HG02840 (cell line): ENCODE measurements at regions not wholly inside any gene's neighbourhood (a gene's known extent, or its start where the extent isn't known, plus 50 kb on each side); places are given as distances from the start of the nearest gene placed in this dataset.

ENCODE experiments used
- ATAC-seq: cut with Tn5 transposase; IDR thresholded peaks from one replicate; pipeline ENCODE4 v1.9.1; 2021; ENCODE audit warnings: mild to moderate bottlenecking, moderate library complexity, moderate number of reproducible peaks; ENCODE audit not compliant: unreplicated experiment, low FRiP score

DNA sequence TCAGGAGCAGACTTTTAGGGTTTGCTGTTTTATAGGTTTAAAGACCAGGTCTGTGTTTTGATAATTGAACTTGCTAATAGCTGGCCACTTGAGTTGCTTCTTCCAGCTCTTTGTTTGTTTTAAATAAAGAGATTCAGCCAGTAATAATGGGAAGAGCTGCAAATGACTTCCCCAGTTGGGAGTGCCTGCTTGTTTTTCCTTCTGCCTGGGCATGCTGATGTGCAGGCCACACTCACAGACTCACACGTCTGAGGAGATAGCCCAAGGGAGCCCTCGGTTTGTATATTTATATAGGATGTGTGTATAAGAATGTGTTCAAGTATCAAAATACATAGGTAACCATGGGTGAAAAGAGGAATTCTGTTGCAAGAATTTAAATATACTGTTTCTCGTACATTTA lies 78.2 kb upstream of the BOC start:
- ATAC-seq = no peak

GRCh38 chr3:113136071-113136470 lies 75.3 kb upstream of the BOC start:
- no peak for ATAC-seq

GRCh38 chr3:113136544-113136943 lies 74.8 kb upstream of the BOC start:
- no peak for ATAC-seq

GRCh38 chr3:113138839-113139743 lies 72.3 kb upstream of the BOC start:
- no peak for ATAC-seq

DNA sequence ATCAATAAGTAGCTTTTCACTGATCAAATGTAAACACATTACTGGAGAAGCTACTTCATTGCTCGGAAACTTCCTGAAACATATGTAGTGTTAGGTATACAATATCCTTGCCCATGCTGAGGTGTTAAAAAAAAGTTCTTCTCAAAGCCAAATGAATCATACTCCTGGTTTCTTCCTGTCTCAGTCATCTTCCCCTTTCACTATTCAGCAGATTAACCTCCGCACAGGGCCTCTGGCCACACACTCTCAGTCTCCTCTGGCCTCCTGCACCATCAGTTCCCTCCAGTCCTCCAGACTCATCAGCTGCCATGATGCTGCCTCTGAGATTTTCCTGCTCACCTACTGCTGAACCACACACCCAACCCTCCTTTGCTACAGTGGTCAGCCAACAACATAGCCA lies 70.5 kb upstream of the BOC start:
- no peak for ATAC-seq

DNA sequence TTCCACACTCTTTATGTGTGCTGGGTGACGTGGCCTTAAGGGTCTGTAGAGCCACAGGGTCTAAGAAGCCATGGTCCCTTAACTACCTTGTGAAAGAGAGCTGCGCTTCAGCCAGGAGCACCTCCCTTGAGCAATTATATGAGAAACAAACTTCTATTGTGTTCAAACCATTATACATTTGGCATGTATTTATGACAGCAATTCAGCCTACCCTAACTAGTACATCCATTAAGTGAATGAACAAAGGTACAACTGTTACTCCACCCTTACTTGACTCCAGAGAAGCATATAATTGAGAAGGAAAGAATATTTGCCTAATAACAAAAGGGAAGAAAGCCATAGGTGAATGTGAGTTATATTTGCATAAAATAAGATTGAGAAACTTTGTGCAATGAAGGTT lies 69.8 kb upstream of the BOC start:
- ATAC-seq = no peak

GRCh38 chr3:113142476-113142875 lies 68.9 kb upstream of the BOC start:
- no peak for ATAC-seq

DNA sequence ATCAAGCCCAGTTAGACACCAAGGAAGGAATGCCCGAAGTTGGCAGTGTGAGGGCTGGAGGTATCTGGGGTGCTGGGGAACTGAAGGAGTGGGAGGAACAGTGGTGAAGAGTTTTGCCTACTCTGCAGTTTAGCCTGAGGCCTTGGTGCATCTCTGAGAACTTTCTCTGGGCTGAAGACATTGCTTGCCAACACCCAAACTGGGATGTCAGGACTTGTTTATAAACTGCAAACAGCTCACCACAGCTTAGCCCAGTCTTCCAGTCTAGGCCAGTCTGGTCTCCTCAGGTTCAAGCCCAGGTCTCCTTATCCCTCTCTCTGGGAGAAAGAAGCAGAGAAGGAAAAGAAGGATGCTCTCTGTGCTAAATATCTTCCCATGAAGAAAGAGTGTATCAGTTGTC lies 68.0 kb upstream of the BOC start:
- no peak for ATAC-seq

DNA sequence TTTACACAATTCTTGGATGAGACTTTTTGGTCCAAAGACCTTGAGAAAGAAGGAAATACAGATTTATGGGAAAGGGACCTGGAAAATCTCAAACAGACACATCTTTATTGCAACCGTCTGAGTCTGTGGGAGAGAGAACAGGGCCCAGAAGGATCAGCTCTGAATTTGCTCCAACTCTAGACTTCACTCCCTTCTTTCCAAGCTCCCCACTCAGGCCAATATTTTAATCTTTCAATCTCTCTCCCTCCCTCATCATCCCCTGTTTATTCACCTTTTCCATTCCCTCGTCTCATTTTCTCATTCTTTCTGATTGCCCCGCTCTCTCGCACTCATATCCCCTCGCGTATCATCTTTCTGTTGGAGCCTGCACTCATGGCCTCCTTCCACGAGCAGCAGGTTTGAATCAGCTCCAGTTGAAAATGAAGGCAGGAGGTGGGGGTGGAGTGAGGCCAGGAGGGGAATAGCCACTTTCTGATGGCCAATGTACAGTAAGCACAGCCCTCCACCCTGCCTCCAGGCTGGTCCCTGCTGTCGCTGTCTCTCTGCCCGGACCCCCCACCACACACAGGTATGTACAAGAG lies 63.6 kb upstream of the BOC start:
- ATAC-seq = no peak

GRCh38 chr3:113148284-113148683 lies 63.1 kb upstream of the BOC start:
- no peak for ATAC-seq

GRCh38 chr3:113150250-113150649 lies 61.1 kb upstream of the BOC start:
- no peak for ATAC-seq

- ATAC-seq = no peak
Observed at GRCh38 chr3:113151461-113152031, 59.8 kb upstream of the BOC start.

DNA sequence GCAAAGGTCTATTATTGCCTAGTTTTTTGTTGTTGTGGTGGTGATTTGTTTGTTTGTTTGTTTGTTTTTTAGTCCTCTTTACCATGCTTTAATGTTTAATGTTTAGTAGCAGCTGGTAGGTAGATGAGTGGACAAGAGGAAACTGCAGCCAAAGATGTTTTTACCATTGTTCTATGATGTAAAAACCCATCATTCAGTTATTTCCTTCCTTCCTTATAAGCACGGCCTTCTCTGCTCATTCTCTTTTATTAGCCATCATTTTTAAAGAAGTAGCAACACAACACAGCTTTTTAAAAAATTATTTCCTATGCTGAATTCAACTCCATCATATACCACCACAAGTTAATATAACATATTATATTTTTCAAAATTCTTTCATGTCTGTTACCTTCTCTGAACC lies 58.5 kb upstream of the BOC start:
- ATAC-seq = no peak

DNA sequence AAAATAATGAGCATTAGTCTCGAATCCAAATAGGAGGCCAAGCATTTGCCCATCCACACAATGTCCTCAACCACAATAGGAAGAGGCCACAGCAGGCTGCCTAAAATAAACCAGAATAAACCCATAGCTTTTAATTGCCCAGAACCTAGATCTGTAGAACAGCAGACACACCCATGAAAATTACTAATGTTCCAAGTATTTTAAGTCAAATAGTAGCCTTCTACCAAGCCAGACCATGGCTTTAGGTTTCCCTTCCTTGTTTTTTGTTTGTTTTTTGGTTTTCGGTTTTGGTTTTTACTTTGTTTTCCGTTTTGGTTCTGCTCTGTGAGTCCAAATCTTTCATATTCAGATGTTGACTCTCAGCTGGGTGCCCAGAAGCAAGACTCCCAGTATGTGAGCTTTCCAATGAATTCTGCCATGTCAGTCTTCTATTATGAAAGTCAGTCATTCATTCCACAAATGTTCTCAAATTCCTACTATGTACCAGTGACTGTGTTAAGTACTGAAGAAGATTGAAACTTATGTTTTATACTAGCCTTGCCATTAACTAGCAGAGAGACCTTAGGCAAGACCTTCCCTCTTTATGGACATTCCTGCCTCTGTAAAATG lies 57.8 kb upstream of the BOC start:
- ATAC-seq = peak; percentile 77

GRCh38 chr3:113156816-113157333 lies 54.5 kb upstream of the BOC start:
- ATAC-seq = no peak

DNA sequence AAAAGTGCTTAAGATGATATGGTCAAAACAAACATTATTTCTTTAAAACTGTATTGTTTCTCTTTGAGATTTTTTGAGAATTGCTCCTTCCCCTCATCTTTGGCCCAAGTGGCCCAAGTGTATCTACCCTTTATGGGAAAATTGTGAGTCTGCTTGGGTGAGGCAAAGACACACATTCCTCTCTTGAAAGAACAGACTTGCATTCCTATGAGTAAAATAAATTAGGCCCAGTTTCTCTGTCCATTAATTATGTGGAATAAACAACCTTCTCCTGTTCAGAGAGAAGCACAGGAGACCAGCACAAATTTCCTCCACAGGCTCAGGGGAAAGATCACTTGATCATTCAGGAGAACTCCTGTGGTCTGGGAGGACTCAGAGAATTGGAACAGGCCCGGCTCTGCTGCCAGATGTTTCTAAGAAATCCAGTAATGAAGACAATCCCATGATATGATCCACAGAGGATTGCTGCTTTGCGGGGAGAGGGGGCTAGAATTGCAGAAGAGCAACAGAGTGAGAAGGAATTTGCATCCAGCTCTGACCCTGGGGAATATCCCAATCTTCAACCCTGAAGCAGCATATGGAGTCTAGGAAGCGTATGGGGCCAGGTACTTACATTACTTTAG lies 53.8 kb upstream of the BOC start:
- no peak for ATAC-seq

DNA sequence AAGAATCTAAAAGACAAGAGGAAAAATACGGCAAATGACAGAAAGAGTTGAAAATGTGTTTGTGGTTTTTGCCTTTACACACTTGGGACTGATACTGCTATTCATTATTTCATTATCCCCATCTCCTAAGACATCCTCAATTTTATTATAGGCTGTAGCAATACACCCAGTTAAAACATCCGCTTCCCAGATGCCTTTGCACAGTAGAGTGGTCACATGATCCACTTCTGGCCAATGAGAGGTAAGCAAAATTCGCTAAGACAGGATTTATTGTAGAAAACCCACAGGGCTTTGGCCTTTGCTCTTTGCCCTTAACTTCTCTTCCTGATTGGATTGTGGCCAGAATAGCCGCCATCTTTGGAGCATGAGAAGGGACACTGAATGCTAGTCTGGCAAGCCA lies 53.2 kb upstream of the BOC start:
- ATAC-seq = no peak
